ENCODE measurements at regions not wholly inside any gene's neighbourhood (a gene's known extent, or its start where the extent isn't known, plus 50 kb on each side); places are given as distances from the start of the nearest gene placed in this dataset.

GRCh38 chr2:144718376-144718775 is 198.5 kb upstream of the ZEB2 start:
- Histone ChIP-seq H3K4me1 (no peaks in the 10 kb centered on the region), H3K27me3 (ENCODE audit: insufficient read depth in 3 of 3, low read length in 2 of 3) (no peaks in the 10 kb centered on the region), H3K9me3 (peaks cover 10% of the 10 kb centered on the region), H3K27ac (no peak overlapping the region), H3K4me3 (no peak overlapping the region), H3K36me3 (ENCODE audit: insufficient read depth in 1 of 2, low read depth in 1 of 2) (no peaks in the 10 kb centered on the region)
- intact Hi-C loops (cut with DNase I), result no loop called here
- no peak for ATAC-seq
- TF ChIP-seq, protein P1, sequence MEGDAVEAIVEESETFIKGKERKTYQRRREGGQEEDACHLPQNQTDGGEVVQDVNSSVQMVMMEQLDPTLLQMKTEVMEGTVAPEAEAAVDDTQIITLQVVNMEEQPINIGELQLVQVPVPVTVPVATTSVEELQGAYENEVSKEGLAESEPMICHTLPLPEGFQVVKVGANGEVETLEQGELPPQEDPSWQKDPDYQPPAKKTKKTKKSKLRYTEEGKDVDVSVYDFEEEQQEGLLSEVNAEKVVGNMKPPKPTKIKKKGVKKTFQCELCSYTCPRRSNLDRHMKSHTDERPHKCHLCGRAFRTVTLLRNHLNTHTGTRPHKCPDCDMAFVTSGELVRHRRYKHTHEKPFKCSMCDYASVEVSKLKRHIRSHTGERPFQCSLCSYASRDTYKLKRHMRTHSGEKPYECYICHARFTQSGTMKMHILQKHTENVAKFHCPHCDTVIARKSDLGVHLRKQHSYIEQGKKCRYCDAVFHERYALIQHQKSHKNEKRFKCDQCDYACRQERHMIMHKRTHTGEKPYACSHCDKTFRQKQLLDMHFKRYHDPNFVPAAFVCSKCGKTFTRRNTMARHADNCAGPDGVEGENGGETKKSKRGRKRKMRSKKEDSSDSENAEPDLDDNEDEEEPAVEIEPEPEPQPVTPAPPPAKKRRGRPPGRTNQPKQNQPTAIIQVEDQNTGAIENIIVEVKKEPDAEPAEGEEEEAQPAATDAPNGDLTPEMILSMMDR (IDR thresholded peaks at IDR 0.05), result no peak
- DNase-seq, result no peak

DNA sequence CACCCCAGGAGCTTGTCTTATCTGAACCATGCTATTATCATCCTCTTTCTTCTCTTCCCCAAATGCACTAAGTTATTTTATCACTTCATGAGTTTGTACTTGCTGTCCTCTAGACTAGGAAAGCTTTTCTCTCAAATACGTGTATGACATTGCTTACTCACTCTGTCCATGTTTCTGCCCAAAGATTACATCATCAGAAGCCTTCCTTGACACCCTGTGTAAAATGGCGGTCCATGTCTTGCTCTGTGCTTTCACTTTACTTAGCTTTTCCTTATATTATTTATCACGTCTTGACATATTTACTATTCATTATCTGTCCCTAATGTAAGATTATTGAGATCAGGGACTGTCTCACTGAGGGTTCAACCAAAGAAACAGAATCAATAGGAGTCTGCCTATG is 196.1 kb upstream of the ZEB2 start:
- H3K4me1 ChIP-seq, result peaks cover 2% of the 10 kb centered on the region
- 81 to 90% (median 83%) methylated on average over 3 of the region's 3 CpGs for WGBS, 3 donors
- TF ChIP-seq, protein P1 (IDR thresholded peaks at IDR 0.05), result no peak
- H3K36me3 ChIP-seq (ENCODE audit: insufficient read depth in 1 of 2, low read depth in 1 of 2), result no peaks in the 10 kb centered on the region
- H3K9me3 ChIP-seq, result peaks cover 10% of the 10 kb centered on the region
- H3K4me3 ChIP-seq, result no peak overlapping the region
- intact Hi-C loops (cut with DNase I), result no loop called here
- DNase-seq (no peak), ATAC-seq (no peak)
- no peaks in the 10 kb centered on the region for H3K27me3 ChIP-seq (ENCODE audit: insufficient read depth in 3 of 3, low read length in 2 of 3)
- H3K27ac ChIP-seq, result no peak overlapping the region

GRCh38 chr2:144713410-144713809 is 193.5 kb upstream of the ZEB2 start:
- H3K4me1 ChIP-seq, result peaks cover 2% of the 10 kb centered on the region
- H3K36me3 ChIP-seq (ENCODE audit: insufficient read depth in 1 of 2, low read depth in 1 of 2), result no peaks in the 10 kb centered on the region
- H3K4me3 ChIP-seq, result no peak overlapping the region
- intact Hi-C loops (cut with DNase I), result no loop called here
- ATAC-seq (no peak), DNase-seq (no peak)
- WGBS, 3 donors, result 60 to 83% (median 64%) methylated on average over 1 of the region's 1 CpG
- TF ChIP-seq, protein P1 (IDR thresholded peaks at IDR 0.05), result no peak
- H3K27ac ChIP-seq, result no peak overlapping the region
- H3K27me3 ChIP-seq (ENCODE audit: insufficient read depth in 3 of 3, low read length in 2 of 3), result no peaks in the 10 kb centered on the region
- peaks cover 3% of the 10 kb centered on the region for H3K9me3 ChIP-seq

DNA sequence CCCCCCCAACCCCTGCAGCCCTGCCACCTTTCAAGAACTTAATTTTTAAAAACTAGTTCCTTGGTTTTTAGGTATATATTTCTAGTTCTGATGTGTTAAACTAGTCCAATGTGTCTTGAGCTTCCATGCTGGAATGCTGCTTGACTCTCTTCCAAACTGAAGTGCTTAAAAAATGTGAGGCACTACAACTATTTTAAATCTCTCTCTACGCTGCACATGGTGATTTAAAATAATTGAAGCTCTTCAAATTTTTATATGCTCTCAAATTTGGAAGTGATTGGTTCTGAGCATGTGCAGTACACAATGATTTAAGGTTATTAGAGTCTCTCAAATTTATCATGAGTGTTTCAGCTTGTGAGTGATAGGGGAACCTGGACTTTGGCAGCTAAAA is 192.6 kb upstream of the ZEB2 start:
- H3K27me3 ChIP-seq (ENCODE audit: insufficient read depth in 3 of 3, low read length in 2 of 3), result no peaks in the 10 kb centered on the region
- ATAC-seq, result no peak
- TF ChIP-seq, protein P1 (IDR thresholded peaks at IDR 0.05), result no peak
- peaks cover 2% of the 10 kb centered on the region for H3K4me1 ChIP-seq
- no peaks in the 10 kb centered on the region for H3K36me3 ChIP-seq (ENCODE audit: insufficient read depth in 1 of 2, low read depth in 1 of 2)
- WGBS, 3 donors, result 26 to 42% (median 30%) methylated on average over 1 of the region's 1 CpG
- H3K4me3 ChIP-seq, result no peak overlapping the region
- no peaks in the 10 kb centered on the region for H3K9me3 ChIP-seq
- no peak for DNase-seq
- no peak overlapping the region for H3K27ac ChIP-seq
- intact Hi-C loops (cut with DNase I), result no loop called here

Measured in psoas muscle (tissue), 7 donors.